ENCODE measurements at regions not wholly inside any gene's neighbourhood (a gene's known extent, or its start where the extent isn't known, plus 50 kb on each side); places are given as distances from the start of the nearest gene placed in this dataset.

DNA sequence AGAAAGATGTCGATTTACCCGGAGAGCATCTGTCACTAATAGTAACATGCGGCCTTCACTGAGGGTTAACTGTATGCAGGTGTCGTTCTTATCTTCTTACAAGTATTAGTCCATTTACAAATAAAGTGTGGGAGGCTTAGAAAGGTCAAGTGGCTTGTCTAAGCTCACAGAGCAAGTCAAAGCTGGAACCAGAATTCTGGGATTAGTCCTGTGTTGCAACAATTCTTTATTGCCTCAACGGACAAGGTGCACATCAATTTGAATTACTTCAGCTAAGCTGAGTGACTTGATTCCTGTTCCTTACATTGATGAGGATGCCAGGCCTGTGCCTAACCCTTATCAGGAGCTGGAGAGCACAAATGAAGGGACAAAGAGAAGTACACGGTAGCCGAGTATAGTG lies 1193.6 kb downstream of the UQCRFS1 start:
- Histone ChIP-seq H3K27me3 (ENCODE audit: insufficient read depth, insufficient read length) (no peaks in the 10 kb centered on the region), H3K9ac (ENCODE audit: insufficient read length, low read depth) (no peak overlapping the region), H3K4me1 (ENCODE audit: insufficient read depth, insufficient read length) (peaks cover 7% of the 10 kb centered on the region), H3K4me3 (ENCODE audit: insufficient read length, low read depth) (no peak overlapping the region), H3K36me3 (ENCODE audit: insufficient read depth, insufficient read length, low read length) (no peaks in the 10 kb centered on the region), H3K9me3 (ENCODE audit: insufficient read depth, low read length) (no peaks in the 10 kb centered on the region)
- TF ChIP-seq ZNF274 (IDR thresholded peaks at IDR 0.05; ENCODE audit: low read depth, low read length) (no peak), YY1 (IDR thresholded peaks at IDR 0.05; ENCODE audit: insufficient read depth, insufficient read length) (no peak), SUZ12 (IDR thresholded peaks at IDR 0.05; ENCODE audit: extremely low read depth, insufficient read depth, insufficient read length) (no peak)
- DNase-seq (ENCODE audit: low read depth, low spot score) = no peak

DNA sequence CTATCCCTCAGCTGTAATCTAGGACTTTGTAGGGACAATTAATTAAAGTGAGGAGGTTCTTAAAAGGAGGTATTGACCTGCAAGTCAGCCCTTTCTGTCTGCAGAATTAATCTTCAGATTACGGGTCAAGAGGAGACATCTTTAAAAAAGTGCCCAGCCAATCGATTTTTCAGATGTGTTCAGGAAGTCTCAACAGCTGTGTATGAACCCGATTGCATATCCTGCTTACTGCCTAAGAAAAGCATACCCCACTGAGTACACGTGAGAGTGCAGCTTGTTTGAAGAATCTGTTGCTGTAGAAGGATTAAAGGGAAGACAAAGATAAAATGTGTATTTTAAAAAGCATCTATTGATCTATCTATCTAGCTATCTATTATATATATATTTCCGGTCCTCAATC lies 1194.5 kb downstream of the UQCRFS1 start:
- TF ChIP-seq ZNF274 (IDR thresholded peaks at IDR 0.05; ENCODE audit: low read depth, low read length) (no peak), YY1 (IDR thresholded peaks at IDR 0.05; ENCODE audit: insufficient read depth, insufficient read length) (no peak), SUZ12 (IDR thresholded peaks at IDR 0.05; ENCODE audit: extremely low read depth, insufficient read depth, insufficient read length) (no peak)
- no peaks in the 10 kb centered on the region for H3K36me3 ChIP-seq (ENCODE audit: insufficient read depth, insufficient read length, low read length)
- no peak overlapping the region for H3K9ac ChIP-seq (ENCODE audit: insufficient read length, low read depth)
- H3K4me1 ChIP-seq (ENCODE audit: insufficient read depth, insufficient read length) = peaks cover 7% of the 10 kb centered on the region
- H3K9me3 ChIP-seq (ENCODE audit: insufficient read depth, low read length) = no peaks in the 10 kb centered on the region
- H3K4me3 ChIP-seq (ENCODE audit: insufficient read length, low read depth) = no peak overlapping the region
- no peaks in the 10 kb centered on the region for H3K27me3 ChIP-seq (ENCODE audit: insufficient read depth, insufficient read length)
- no peak for DNase-seq (ENCODE audit: low read depth, low spot score)

DNA sequence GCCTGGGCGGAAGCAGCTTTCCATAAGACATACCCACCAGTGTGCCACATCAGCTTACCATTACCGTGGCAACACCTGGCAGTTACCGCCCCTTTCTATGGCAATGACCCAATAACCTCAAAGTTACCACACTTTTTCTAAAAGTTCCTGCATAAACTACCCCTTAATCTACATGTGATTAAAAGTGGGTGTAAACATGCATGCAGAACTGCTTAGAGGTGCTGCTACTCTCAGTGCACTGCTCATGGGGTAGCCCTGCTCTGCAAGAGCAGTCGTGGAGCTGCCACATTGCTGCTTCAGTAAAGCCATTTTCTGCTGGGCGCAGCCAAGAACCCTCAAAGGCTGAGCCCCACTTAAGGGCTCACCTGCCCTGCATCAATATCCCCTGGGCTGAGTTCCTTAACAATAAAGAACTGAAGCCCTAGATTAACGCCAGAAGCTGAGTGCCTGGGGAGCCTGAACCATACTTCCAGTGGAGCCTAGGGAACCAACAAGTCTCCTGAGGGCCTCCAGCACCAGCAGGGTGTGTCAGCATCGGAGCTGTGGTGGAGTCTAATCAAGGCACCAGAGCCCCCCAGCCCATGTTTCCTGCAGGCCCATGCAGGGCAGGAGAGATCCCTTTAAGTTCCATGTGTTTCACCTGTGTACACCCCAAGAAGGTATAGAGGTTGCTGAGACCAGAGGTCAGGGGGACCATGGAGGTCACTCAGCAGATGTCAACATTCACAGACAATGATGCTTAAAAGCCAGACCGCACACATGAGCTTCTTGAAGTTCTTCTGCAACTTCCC lies 1198.1 kb downstream of the UQCRFS1 start:
- no peak for TF ChIP-seq SUZ12 (IDR thresholded peaks at IDR 0.05; ENCODE audit: extremely low read depth, insufficient read depth, insufficient read length)
- TF ChIP-seq YY1 (IDR thresholded peaks at IDR 0.05; ENCODE audit: insufficient read depth, insufficient read length) = no peak
- TF ChIP-seq ZNF274 (IDR thresholded peaks at IDR 0.05; ENCODE audit: low read depth, low read length) = no peak
- no peaks in the 10 kb centered on the region for H3K36me3 ChIP-seq (ENCODE audit: insufficient read depth, insufficient read length, low read length)
- no peaks in the 10 kb centered on the region for H3K9me3 ChIP-seq (ENCODE audit: insufficient read depth, low read length)
- DNase-seq (ENCODE audit: low read depth, low spot score) = no peak
- H3K27me3 ChIP-seq (ENCODE audit: insufficient read depth, insufficient read length) = no peaks in the 10 kb centered on the region
- no peak overlapping the region for H3K4me3 ChIP-seq (ENCODE audit: insufficient read length, low read depth)
- no peaks in the 10 kb centered on the region for H3K4me1 ChIP-seq (ENCODE audit: insufficient read depth, insufficient read length)
- no peak overlapping the region for H3K9ac ChIP-seq (ENCODE audit: insufficient read length, low read depth)

DNA sequence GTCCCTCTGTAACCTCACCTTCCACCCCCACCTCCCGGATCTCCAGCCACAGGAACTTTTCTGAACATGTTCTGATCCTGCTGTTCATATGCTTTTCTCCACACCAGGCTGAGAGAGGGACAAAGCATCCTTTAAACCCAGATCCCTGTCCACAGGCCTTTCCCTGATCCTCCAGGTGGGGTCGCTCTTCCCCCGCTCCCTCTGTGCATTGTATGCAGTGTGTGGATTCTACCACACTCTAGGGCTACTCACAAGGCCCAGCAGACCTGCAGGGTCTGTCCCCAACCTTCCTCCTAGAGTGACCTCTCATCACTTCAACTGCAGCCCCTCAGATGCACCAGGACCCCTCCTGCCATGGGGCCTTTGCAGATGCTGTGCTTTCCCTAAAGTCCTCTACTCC lies 1200.6 kb downstream of the UQCRFS1 start:
- Histone ChIP-seq H3K9me3 (ENCODE audit: insufficient read depth, low read length) (peaks cover 14% of the 10 kb centered on the region; the same call in 1 of the 2 replicates), H3K9ac (ENCODE audit: insufficient read length, low read depth) (no peak overlapping the region), H3K4me1 (ENCODE audit: insufficient read depth, insufficient read length) (no peaks in the 10 kb centered on the region), H3K4me3 (ENCODE audit: insufficient read length, low read depth) (no peak overlapping the region), H3K27me3 (ENCODE audit: insufficient read depth, insufficient read length) (no peaks in the 10 kb centered on the region), H3K36me3 (ENCODE audit: insufficient read depth, insufficient read length, low read length) (no peaks in the 10 kb centered on the region)
- no peak for DNase-seq (ENCODE audit: low read depth, low spot score)
- TF ChIP-seq YY1 (IDR thresholded peaks at IDR 0.05; ENCODE audit: insufficient read depth, insufficient read length) (no peak), SUZ12 (IDR thresholded peaks at IDR 0.05; ENCODE audit: extremely low read depth, insufficient read depth, insufficient read length) (no peak)

DNA sequence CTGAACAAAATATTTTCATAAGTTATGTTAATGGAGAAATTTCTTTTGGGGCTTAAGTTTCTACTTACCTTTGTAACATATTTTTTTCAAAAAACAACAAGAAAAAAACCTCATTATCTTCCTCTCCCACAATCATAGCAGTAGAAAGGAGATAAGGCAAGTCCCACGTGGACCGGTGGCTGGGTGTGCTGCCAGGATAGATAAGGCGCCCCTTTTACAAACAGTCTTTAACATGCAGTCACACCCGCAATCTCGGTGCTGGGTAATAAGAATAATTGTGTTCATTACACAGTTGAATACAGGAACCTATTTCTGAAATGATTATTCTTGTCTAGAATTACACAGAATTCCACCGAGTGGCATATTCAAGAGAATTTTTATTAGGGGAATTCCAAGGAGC lies 1202.3 kb downstream of the UQCRFS1 start:
- Histone ChIP-seq H3K9ac (ENCODE audit: insufficient read length, low read depth) (no peak overlapping the region), H3K4me3 (ENCODE audit: insufficient read length, low read depth) (no peak overlapping the region), H3K4me1 (ENCODE audit: insufficient read depth, insufficient read length) (no peaks in the 10 kb centered on the region), H3K36me3 (ENCODE audit: insufficient read depth, insufficient read length, low read length) (no peaks in the 10 kb centered on the region), H3K27me3 (ENCODE audit: insufficient read depth, insufficient read length) (no peaks in the 10 kb centered on the region), H3K9me3 (ENCODE audit: insufficient read depth, low read length) (peaks cover 14% of the 10 kb centered on the region; the same call in 1 of the 2 replicates)
- TF ChIP-seq YY1 (IDR thresholded peaks at IDR 0.05; ENCODE audit: insufficient read depth, insufficient read length) (no peak), ZNF274 (IDR thresholded peaks at IDR 0.05; ENCODE audit: low read depth, low read length) (no peak), SUZ12 (IDR thresholded peaks at IDR 0.05; ENCODE audit: extremely low read depth, insufficient read depth, insufficient read length) (no peak)
- no peak for DNase-seq (ENCODE audit: low read depth, low spot score)

DNA sequence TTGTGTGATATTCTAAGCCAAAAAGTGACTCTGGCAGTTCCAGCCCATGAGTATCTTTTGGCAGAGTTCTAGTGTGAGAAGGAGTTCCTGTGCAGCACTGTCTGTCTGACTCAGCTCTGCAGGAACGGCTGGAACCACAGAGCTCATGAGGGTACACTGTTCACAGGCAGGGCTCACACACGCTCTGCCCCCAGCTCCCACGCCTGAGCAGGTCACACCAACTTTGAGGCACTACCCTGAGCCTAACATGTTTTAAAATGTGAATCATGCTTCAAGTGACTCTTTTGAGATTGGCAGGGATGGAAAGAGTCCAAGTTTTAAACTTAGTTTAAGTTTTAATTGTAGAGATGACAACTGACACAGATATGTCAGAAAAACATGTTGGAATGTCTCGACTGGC lies 1203.3 kb downstream of the UQCRFS1 start:
- TF ChIP-seq YY1 (IDR thresholded peaks at IDR 0.05; ENCODE audit: insufficient read depth, insufficient read length) = no peak
- no peak for TF ChIP-seq SUZ12 (IDR thresholded peaks at IDR 0.05; ENCODE audit: extremely low read depth, insufficient read depth, insufficient read length)
- TF ChIP-seq ZNF274 (IDR thresholded peaks at IDR 0.05; ENCODE audit: low read depth, low read length) = no peak
- Histone ChIP-seq H3K36me3 (ENCODE audit: insufficient read depth, insufficient read length, low read length) (no peaks in the 10 kb centered on the region), H3K27me3 (ENCODE audit: insufficient read depth, insufficient read length) (no peaks in the 10 kb centered on the region), H3K4me3 (ENCODE audit: insufficient read length, low read depth) (no peak overlapping the region), H3K9ac (ENCODE audit: insufficient read length, low read depth) (no peak overlapping the region), H3K4me1 (ENCODE audit: insufficient read depth, insufficient read length) (no peaks in the 10 kb centered on the region), H3K9me3 (ENCODE audit: insufficient read depth, low read length) (peaks cover 14% of the 10 kb centered on the region; the same call in 1 of the 2 replicates)
- DNase-seq (ENCODE audit: low read depth, low spot score) = no peak

DNA sequence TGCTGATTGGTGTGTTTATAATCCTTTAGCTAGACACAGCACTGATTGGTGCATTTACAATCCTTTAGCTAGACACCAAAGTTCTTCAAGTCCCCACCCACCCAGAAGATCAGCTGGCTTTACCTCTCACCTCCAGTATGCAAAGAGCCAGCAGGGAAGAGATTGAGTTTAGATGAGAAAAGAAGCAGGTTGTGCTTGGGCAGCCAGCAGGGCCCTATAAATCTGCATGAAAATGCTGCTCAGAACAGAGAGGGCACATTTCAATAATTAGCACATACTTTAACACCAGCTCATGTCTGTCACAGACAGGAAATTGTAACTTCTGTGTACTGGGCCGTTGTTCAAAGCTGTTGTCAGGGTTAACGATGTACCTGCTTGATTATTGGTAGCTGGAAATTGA lies 1204.3 kb downstream of the UQCRFS1 start:
- Histone ChIP-seq H3K9me3 (ENCODE audit: insufficient read depth, low read length) (peaks cover 14% of the 10 kb centered on the region; the same call in 1 of the 2 replicates), H3K4me3 (ENCODE audit: insufficient read length, low read depth) (no peak overlapping the region), H3K36me3 (ENCODE audit: insufficient read depth, insufficient read length, low read length) (no peaks in the 10 kb centered on the region), H3K27me3 (ENCODE audit: insufficient read depth, insufficient read length) (no peaks in the 10 kb centered on the region), H3K4me1 (ENCODE audit: insufficient read depth, insufficient read length) (no peaks in the 10 kb centered on the region), H3K9ac (ENCODE audit: insufficient read length, low read depth) (no peak overlapping the region)
- TF ChIP-seq ZNF274 (IDR thresholded peaks at IDR 0.05; ENCODE audit: low read depth, low read length) (no peak), YY1 (IDR thresholded peaks at IDR 0.05; ENCODE audit: insufficient read depth, insufficient read length) (no peak), SUZ12 (IDR thresholded peaks at IDR 0.05; ENCODE audit: extremely low read depth, insufficient read depth, insufficient read length) (no peak)
- DNase-seq (ENCODE audit: low read depth, low spot score) = no peak

Measured in NT2/D1 (cell line).